Ishikawa (cell line): ENCODE measurements at regions not wholly inside any gene's neighbourhood (a gene's known extent, or its start where the extent isn't known, plus 50 kb on each side); places are given as distances from the start of the nearest gene placed in this dataset.

Source experiments
- CEBPB ChIP-seq: IDR thresholded peaks from 2 replicates; pipeline ENCODE4 v1.6.1; 2012
- CREB1 ChIP-seq: IDR thresholded peaks from 2 replicates; pipeline ENCODE4 v1.6.1; 2012; ENCODE audit warnings: low read depth
- TAF1 ChIP-seq: IDR thresholded peaks from 2 replicates; pipeline ENCODE4 v1.6.1; 2012; ENCODE audit warnings: low read depth, mild to moderate bottlenecking

- no peak for TF ChIP-seq CEBPB
- TF ChIP-seq TAF1 = no peak
- no peak for TF ChIP-seq CREB1
Observed at GRCh38 chr18:42271647-42272414, 316.8 kb downstream of the PIK3C3 start.
